Omental fat pad (tissue), 3 donors: ENCODE measurements at regions not wholly inside any gene's neighbourhood (a gene's known extent, or its start where the extent isn't known, plus 50 kb on each side); places are given as distances from the start of the nearest gene placed in this dataset.

Experiments used
- ATAC-seq: fragments of 150-250 bp; one replicate; pipeline ENCODE4 v1.9.1; 2016; ENCODE audit warnings: mild to moderate bottlenecking, moderate library complexity; ENCODE audit not compliant: low FRiP score
- DNase-seq: peaks from one replicate; pipeline ENCODE4 v3.0.0-alpha.2; 2019; ENCODE audit warnings: low spot score
- CTCF ChIP-seq, 3 donors: fragments of 450-650 bp; IDR thresholded peaks; one replicate each; pipeline ENCODE4 v1.5.1; 2016 to 2017; ENCODE audit warnings: antibody characterized with exemption in 3 of 3, mild to moderate bottlenecking in 3 of 3, moderate library complexity in 2 of 3

GRCh38 chr20:59411170-59411569 lies 110.8 kb downstream of the EDN3 start:
- DNase-seq (no peak), ATAC-seq (no peak)
- no peak for TF ChIP-seq CTCF (IDR thresholded peaks at IDR 0.05)

GRCh38 chr20:59411589-59411988 lies 111.2 kb downstream of the EDN3 start:
- ATAC-seq, result no peak
- DNase-seq, result no peak
- TF ChIP-seq CTCF (IDR thresholded peaks at IDR 0.05), result no peak

- no peak for ATAC-seq
- DNase-seq, result no peak
- no peak for TF ChIP-seq CTCF (IDR thresholded peaks at IDR 0.05)
These were observed 111.8 kb downstream of the EDN3 start for GRCh38 chr20:59412181-59412580.

- no peak for TF ChIP-seq CTCF (IDR thresholded peaks at IDR 0.05)
- DNase-seq (no peak), ATAC-seq (no peak)
These were observed 112.5 kb downstream of the EDN3 start for GRCh38 chr20:59412875-59413284.

GRCh38 chr20:59413326-59413865 lies 113.0 kb downstream of the EDN3 start:
- ATAC-seq (no peak), DNase-seq (no peak)
- TF ChIP-seq CTCF (IDR thresholded peaks at IDR 0.05), result no peak

GRCh38 chr20:59414936-59415623 lies 114.7 kb downstream of the EDN3 start:
- TF ChIP-seq CTCF (IDR thresholded peaks at IDR 0.05), result no peak
- ATAC-seq (no peak), DNase-seq (no peak)

- TF ChIP-seq CTCF (IDR thresholded peaks at IDR 0.05), result no peak
- DNase-seq (no peak), ATAC-seq (no peak)
These were observed 116.5 kb downstream of the EDN3 start for GRCh38 chr20:59416916-59417315.
